ENCODE measurements at regions not wholly inside any gene's neighbourhood (a gene's known extent, or its start where the extent isn't known, plus 50 kb on each side); places are given as distances from the start of the nearest gene placed in this dataset.

DNA sequence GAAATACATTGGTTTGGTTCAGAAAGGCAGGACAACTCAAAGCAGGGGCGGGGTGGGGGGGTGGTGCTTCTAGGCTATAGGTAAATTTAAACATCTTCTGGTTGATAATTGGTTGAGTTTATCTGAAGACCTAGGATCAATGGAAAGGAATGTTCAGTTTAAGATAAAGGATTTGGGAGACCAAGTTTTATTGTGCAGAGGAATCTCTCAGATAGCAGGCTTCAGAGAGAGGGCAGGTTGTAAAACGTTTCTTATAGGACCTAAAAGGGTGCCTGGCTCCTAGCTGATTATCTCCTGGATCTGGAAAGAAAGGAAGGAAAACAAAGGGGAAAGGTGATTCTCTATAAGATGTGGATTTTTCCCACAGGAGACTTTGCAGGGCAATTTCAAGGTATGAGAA is 94.0 kb downstream of the TMEM47 start:
- no peak overlapping the region for H3K23ac ChIP-seq (ENCODE audit: low read depth, low read length)
- no peak overlapping the region for H2AK5ac ChIP-seq (ENCODE audit: low read depth, low read length)
- TF ChIP-seq, protein P1, sequence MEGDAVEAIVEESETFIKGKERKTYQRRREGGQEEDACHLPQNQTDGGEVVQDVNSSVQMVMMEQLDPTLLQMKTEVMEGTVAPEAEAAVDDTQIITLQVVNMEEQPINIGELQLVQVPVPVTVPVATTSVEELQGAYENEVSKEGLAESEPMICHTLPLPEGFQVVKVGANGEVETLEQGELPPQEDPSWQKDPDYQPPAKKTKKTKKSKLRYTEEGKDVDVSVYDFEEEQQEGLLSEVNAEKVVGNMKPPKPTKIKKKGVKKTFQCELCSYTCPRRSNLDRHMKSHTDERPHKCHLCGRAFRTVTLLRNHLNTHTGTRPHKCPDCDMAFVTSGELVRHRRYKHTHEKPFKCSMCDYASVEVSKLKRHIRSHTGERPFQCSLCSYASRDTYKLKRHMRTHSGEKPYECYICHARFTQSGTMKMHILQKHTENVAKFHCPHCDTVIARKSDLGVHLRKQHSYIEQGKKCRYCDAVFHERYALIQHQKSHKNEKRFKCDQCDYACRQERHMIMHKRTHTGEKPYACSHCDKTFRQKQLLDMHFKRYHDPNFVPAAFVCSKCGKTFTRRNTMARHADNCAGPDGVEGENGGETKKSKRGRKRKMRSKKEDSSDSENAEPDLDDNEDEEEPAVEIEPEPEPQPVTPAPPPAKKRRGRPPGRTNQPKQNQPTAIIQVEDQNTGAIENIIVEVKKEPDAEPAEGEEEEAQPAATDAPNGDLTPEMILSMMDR (conservative IDR thresholded peaks at IDR 0.05; ENCODE audit: low read depth, low read length) = no peak
- no peak for TF ChIP-seq RCOR1 (IDR thresholded peaks at IDR 0.05; ENCODE audit: insufficient replicate concordance, low read length)
- TF ChIP-seq SMC3 (IDR thresholded peaks at IDR 0.05; ENCODE audit: low read depth, low read length) = no peak
- TF ChIP-seq, protein P2, sequence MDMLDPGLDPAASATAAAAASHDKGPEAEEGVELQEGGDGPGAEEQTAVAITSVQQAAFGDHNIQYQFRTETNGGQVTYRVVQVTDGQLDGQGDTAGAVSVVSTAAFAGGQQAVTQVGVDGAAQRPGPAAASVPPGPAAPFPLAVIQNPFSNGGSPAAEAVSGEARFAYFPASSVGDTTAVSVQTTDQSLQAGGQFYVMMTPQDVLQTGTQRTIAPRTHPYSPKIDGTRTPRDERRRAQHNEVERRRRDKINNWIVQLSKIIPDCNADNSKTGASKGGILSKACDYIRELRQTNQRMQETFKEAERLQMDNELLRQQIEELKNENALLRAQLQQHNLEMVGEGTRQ (IDR thresholded peaks at IDR 0.05; ENCODE audit: low read depth, low read length) = no peak
- TF ChIP-seq, protein P3, sequence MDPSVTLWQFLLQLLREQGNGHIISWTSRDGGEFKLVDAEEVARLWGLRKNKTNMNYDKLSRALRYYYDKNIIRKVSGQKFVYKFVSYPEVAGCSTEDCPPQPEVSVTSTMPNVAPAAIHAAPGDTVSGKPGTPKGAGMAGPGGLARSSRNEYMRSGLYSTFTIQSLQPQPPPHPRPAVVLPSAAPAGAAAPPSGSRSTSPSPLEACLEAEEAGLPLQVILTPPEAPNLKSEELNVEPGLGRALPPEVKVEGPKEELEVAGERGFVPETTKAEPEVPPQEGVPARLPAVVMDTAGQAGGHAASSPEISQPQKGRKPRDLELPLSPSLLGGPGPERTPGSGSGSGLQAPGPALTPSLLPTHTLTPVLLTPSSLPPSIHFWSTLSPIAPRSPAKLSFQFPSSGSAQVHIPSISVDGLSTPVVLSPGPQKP (IDR thresholded peaks at IDR 0.05; ENCODE audit: borderline replicate concordance, low read depth, low read length) = no peak
- no peak for TF ChIP-seq CEBPB (IDR thresholded peaks at IDR 0.05; ENCODE audit: low read depth, low read length)
- TF ChIP-seq MAZ (IDR thresholded peaks at IDR 0.05; ENCODE audit: borderline replicate concordance, low read depth, low read length) = no peak
- no peak for TF ChIP-seq POLR2A (IDR thresholded peaks at IDR 0.05; ENCODE audit: low read depth, low read length)
- no peak for TF ChIP-seq BHLHE40 (IDR thresholded peaks at IDR 0.05; ENCODE audit: low read depth, low read length)
- TF ChIP-seq CHD1 (IDR thresholded peaks at IDR 0.05; ENCODE audit: low read depth, low read length) = no peak
- no peak for TF ChIP-seq RFX5 (IDR thresholded peaks at IDR 0.05; ENCODE audit: low read depth, low read length)
- H3K4me3 ChIP-seq (ENCODE audit: insufficient read depth, low read depth, low read length) = no peak overlapping the region
- no peak overlapping the region for H2BK15ac ChIP-seq (ENCODE audit: low read depth, low read length)
- H3K9me1 ChIP-seq (ENCODE audit: insufficient read depth, low read length) = no peaks in the 10 kb centered on the region
- no peaks in the 10 kb centered on the region for H3K79me1 ChIP-seq (ENCODE audit: low read depth in 1 of 2, low read length in 2 of 2)
- no peaks in the 10 kb centered on the region for H3K27me3 ChIP-seq (ENCODE audit: control insufficient read depth, insufficient read depth, low read length)
- no peak overlapping the region for H3K4ac ChIP-seq (ENCODE audit: low read depth, low read length)
- no peak overlapping the region for H3K56ac ChIP-seq (ENCODE audit: extremely low read depth, insufficient read depth, low read length)
- H2BK5ac ChIP-seq (ENCODE audit: low read depth, low read length, poor library complexity, severe bottlenecking) = no peak overlapping the region
- no peak overlapping the region for H4K91ac ChIP-seq (ENCODE audit: insufficient read depth, low read depth, low read length)
- H3K4me1 ChIP-seq (ENCODE audit: control insufficient read depth, insufficient read depth, low read length) = 0 out of 2 replicates have a peak, but pooled peaks cover 3% of the 10 kb centered on the region
- 0% methylated on average over 1 of the region's 2 CpGs; no CpG with 5 or more reads in 1 of the 2 experiments for WGBS, 2 experiments (ENCODE audit: extremely low coverage in 2 of 2, insufficient read length in 1 of 2)
- no peak overlapping the region for H2BK20ac ChIP-seq (ENCODE audit: low read depth, low read length)
- dilution Hi-C loops (cut with HindIII; ENCODE audit: low sequenced_read_pairs, unreplicated experiment) (no loop called here), intact Hi-C loops (cut with micrococcal nuclease) (no loop called here), in situ Hi-C loops (cut with MboI; ENCODE audit: low sequenced_read_pairs) (no loop called here)
- H4K5ac ChIP-seq (ENCODE audit: low read depth, low read length) = no peak overlapping the region
- no peak overlapping the region for H3K27ac ChIP-seq (ENCODE audit: insufficient read depth, low read length)
- no peak overlapping the region for H3K18ac ChIP-seq (ENCODE audit: low read depth, low read length)
- ATAC-seq (ENCODE audit: low read depth) = no peak
- no TSS peak for BruUV-seq (replicated peaks)
- H2BK120ac ChIP-seq (ENCODE audit: low read depth, low read length) = no peak overlapping the region
- no peak for DNase-seq
- CTCF ChIA-PET = no interaction called here
- no peak overlapping the region for H4K8ac ChIP-seq (ENCODE audit: low read depth in 2 of 2, low read length in 2 of 2)
- H2AK9ac ChIP-seq (replicated peaks; ENCODE audit: low read depth, low read length, poor library complexity) = no peak overlapping the region
- no peak overlapping the region for H3K14ac ChIP-seq (replicated peaks; ENCODE audit: low read depth, low read length)
- no peaks in the 10 kb centered on the region for H4K20me1 ChIP-seq (ENCODE audit: insufficient read depth, low read length)
- no peaks in the 10 kb centered on the region for H3K9me3 ChIP-seq (ENCODE audit: control insufficient read depth, insufficient read depth, low read length)
- H3K4me2 ChIP-seq (ENCODE audit: low read depth, low read length) = no peak overlapping the region
- POLR2A ChIA-PET (ENCODE audit: unreplicated experiment) = no interaction called here
- H3K36me3 ChIP-seq (ENCODE audit: control insufficient read depth, insufficient read depth, low read length) = no peaks in the 10 kb centered on the region
- no peak overlapping the region for H3K9ac ChIP-seq (ENCODE audit: low read depth, low read length)
- H2AFZ ChIP-seq (replicated peaks; ENCODE audit: low read length, poor library complexity) = no peak overlapping the region

All from IMR-90 (cell line).